ENCODE measurements at regions not wholly inside any gene's neighbourhood (a gene's known extent, or its start where the extent isn't known, plus 50 kb on each side); places are given as distances from the start of the nearest gene placed in this dataset.
A peak's percentile ranks its signal among the peaks of the same experiment; 100 is the strongest.

DNA sequence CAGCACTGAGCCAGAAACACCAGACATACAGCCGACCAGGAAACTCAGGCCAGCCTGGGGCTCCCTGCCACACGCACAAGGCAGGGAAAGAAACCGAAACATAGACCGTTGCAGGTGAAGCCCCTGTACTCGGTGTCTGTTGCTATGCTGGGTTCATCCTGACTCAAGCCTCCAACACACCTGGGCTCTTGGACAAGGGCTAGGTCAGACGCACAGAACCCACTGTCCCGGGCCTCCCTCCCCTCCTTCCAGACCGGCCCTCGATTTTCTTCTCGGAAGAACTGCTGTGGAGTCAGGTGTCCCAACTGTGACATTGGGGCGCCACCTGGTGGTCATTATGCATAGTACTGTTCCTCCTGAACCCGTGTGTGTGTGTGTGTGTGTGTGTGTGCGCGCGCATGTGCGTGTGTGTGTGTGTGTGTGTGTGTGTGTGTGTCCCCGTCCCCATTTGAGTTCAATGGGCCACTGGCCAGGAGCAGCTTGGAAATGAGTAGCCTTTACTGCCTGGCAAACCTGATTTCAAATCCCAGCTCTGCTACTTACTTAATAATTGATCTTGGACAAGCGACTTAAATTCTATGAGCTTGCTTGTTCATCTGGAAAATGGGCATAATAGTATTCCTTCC lies 55.4 kb upstream of the GLI2 start:
- no peaks in the 10 kb centered on the region for H3K36me3 ChIP-seq
- H3K9me3 ChIP-seq: no peaks in the 10 kb centered on the region
- WGBS, 2 donors (ENCODE audit: low coverage in 1 of 2): no CpG with 5 or more reads among the region's 18 CpGs
- ATAC-seq: peak; percentile 75
- peaks cover 0 to 9% (median 0%) of the 10 kb centered on the region in 3 donors for H3K4me1 ChIP-seq
- TF ChIP-seq, protein P1, sequence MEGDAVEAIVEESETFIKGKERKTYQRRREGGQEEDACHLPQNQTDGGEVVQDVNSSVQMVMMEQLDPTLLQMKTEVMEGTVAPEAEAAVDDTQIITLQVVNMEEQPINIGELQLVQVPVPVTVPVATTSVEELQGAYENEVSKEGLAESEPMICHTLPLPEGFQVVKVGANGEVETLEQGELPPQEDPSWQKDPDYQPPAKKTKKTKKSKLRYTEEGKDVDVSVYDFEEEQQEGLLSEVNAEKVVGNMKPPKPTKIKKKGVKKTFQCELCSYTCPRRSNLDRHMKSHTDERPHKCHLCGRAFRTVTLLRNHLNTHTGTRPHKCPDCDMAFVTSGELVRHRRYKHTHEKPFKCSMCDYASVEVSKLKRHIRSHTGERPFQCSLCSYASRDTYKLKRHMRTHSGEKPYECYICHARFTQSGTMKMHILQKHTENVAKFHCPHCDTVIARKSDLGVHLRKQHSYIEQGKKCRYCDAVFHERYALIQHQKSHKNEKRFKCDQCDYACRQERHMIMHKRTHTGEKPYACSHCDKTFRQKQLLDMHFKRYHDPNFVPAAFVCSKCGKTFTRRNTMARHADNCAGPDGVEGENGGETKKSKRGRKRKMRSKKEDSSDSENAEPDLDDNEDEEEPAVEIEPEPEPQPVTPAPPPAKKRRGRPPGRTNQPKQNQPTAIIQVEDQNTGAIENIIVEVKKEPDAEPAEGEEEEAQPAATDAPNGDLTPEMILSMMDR (IDR thresholded peaks at IDR 0.05): peak in 3 of 4 experiments; percentile 66 to 86 (median 76)
- TF ChIP-seq POLR2AphosphoS5 (IDR thresholded peaks at IDR 0.05) (no peak), POLR2A (IDR thresholded peaks at IDR 0.05) (no peak), EP300 (IDR thresholded peaks at IDR 0.05) (no peak)
- no peak overlapping the region for H3K4me3 ChIP-seq
- peaks cover 47% of the 10 kb centered on the region for H3K27me3 ChIP-seq
- H3K27ac ChIP-seq: no peak overlapping the region

DNA sequence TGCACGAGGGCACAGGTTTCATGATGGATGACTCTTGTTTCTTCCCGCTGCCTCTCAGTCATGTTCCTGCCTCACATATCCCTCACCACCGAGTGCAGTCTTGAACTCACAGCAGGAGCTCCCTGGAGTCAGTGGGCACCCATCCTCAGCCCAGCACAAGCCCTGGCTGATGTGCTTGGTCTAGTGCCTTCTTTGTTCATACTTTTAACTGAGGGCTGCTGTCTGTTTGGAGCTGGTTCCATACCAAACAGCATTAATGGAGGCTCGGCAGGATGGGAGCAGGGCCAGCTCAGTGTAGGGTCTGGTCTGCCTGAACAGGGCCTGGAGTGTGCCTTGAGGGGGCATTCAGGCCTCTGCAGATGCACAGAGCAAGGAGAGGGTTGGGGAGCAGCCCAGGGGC lies 54.5 kb upstream of the GLI2 start:
- Histone ChIP-seq H3K27ac (no peak overlapping the region), H3K9me3 (no peaks in the 10 kb centered on the region), H3K36me3 (no peaks in the 10 kb centered on the region), H3K4me1 (peaks cover 0 to 9% (median 0%) of the 10 kb centered on the region in 3 donors), H3K4me3 (no peak overlapping the region), H3K27me3 (peaks cover 41% of the 10 kb centered on the region)
- TF ChIP-seq POLR2AphosphoS5 (IDR thresholded peaks at IDR 0.05) (no peak), POLR2A (IDR thresholded peaks at IDR 0.05) (no peak), EP300 (IDR thresholded peaks at IDR 0.05) (no peak)
- TF ChIP-seq, protein P1 (IDR thresholded peaks at IDR 0.05): no peak
- no peak for ATAC-seq
- WGBS, 2 donors (ENCODE audit: low coverage in 1 of 2): 67% methylated on average over 2 of the region's 4 CpGs; no CpG with 5 or more reads in 1 of the 2 donors

DNA sequence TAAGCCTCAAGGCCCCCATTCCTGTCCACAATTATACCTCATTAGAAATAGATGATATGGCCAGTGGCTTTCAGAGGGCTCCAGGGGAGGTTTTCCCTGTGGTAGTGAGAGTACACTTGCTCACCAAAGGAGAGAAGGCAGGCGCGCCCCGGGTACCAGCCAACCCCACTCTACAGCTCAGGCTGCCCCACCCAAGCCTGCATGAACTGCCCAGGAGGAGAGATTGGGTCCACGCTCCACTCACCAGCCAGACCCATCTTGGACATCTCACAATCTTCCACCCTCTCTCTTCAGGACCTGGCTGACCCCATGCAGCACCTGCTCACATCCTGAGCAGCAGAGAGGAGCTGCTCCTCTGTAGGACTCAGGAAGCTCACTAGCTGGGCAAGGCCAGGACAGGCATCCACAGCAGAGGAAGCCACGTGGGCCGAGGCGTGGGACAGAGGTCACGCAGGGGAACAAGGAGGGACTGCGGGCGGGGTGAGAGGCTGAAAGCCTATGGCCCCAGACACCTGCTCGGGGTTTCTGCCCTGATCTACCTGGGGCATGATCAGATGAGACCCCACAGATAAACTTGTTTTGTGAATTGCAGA lies 53.9 kb upstream of the GLI2 start:
- ATAC-seq: no peak
- TF ChIP-seq, protein P1 (IDR thresholded peaks at IDR 0.05): no peak
- TF ChIP-seq EP300 (IDR thresholded peaks at IDR 0.05) (no peak), POLR2A (IDR thresholded peaks at IDR 0.05) (no peak), POLR2AphosphoS5 (IDR thresholded peaks at IDR 0.05) (no peak)
- 97% methylated on average over 5 of the region's 11 CpGs; no CpG with 5 or more reads in 1 of the 2 donors for WGBS, 2 donors (ENCODE audit: low coverage in 1 of 2)

DNA sequence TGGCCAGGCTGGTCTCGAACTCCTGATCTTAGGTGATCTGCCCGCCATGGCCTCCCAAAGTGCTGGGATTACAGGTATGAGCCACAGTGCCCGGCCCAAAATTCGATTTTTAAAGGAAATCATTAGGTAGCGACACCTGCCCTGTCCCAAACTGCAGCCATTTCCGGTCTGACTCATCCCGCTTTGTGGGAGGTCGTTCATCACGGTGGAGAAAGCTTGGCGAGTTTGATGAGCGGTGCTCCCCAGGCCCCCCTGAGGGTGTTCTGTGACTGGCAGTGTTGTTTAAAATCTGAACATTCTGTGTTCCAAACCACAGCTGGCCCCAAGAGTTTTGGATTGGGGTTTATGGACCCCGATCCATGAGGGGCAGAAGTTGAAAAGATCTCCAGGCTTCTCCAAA lies 53.0 kb upstream of the GLI2 start:
- no peaks in the 10 kb centered on the region for H3K36me3 ChIP-seq
- H3K9me3 ChIP-seq: no peaks in the 10 kb centered on the region
- no peak overlapping the region for H3K27ac ChIP-seq
- peaks cover 0 to 9% (median 0%) of the 10 kb centered on the region in 3 donors for H3K4me1 ChIP-seq
- peaks cover 47% of the 10 kb centered on the region for H3K27me3 ChIP-seq
- 68 to 100% methylated on average over 1 to 10 of the region's 12 CpGs for WGBS, 2 donors (ENCODE audit: low coverage in 1 of 2)
- TF ChIP-seq POLR2AphosphoS5 (IDR thresholded peaks at IDR 0.05): no peak
- TF ChIP-seq, protein P1 (IDR thresholded peaks at IDR 0.05): no peak
- no peak for TF ChIP-seq EP300 (IDR thresholded peaks at IDR 0.05)
- TF ChIP-seq POLR2A (IDR thresholded peaks at IDR 0.05): no peak
- no peak for ATAC-seq
- no peak overlapping the region for H3K4me3 ChIP-seq

More for the DNA sequence above, 53.9 kb upstream of the GLI2 start:
- H3K36me3 ChIP-seq: no peaks in the 10 kb centered on the region
- H3K9me3 ChIP-seq: no peaks in the 10 kb centered on the region
- peaks cover 42% of the 10 kb centered on the region for H3K27me3 ChIP-seq
- peaks cover 0 to 9% (median 0%) of the 10 kb centered on the region in 3 donors for H3K4me1 ChIP-seq
- no peak overlapping the region for H3K4me3 ChIP-seq
- no peak overlapping the region for H3K27ac ChIP-seq

DNA sequence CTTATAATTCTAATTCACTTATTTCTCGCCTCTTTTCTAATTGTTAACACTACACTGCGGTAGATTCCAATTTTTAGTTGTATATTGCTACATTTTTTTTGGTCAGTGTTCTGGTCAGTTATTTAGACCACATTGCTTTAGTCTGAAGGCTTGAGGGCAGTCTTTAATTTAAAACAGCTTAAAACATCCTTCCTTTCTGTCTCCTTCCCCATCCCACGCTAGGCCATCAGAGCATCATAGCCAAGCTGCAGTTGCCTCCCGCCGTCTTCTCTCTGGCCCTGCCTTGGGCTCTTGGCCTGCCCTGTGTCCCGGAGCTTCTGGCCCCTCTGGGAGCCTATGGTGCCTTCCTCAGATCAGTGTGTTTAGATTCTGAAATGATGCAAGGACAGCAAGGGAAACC lies 52.6 kb upstream of the GLI2 start:
- no peak for ATAC-seq
- H3K27me3 ChIP-seq: peaks cover 47% of the 10 kb centered on the region
- TF ChIP-seq POLR2A (IDR thresholded peaks at IDR 0.05) (no peak), EP300 (IDR thresholded peaks at IDR 0.05) (no peak), POLR2AphosphoS5 (IDR thresholded peaks at IDR 0.05) (no peak)
- TF ChIP-seq, protein P1 (IDR thresholded peaks at IDR 0.05): no peak
- H3K9me3 ChIP-seq: no peaks in the 10 kb centered on the region
- H3K4me1 ChIP-seq: peaks cover 0 to 9% (median 0%) of the 10 kb centered on the region in 3 donors
- no peak overlapping the region for H3K27ac ChIP-seq
- no peak overlapping the region for H3K4me3 ChIP-seq
- 87 to 100% methylated on average over 2 to 6 of the region's 6 CpGs for WGBS, 2 donors (ENCODE audit: low coverage in 1 of 2)
- no peaks in the 10 kb centered on the region for H3K36me3 ChIP-seq

Data from gastroesophageal sphincter (tissue), 4 donors.